ENCODE measurements at regions not wholly inside any gene's neighbourhood (a gene's known extent, or its start where the extent isn't known, plus 50 kb on each side); places are given as distances from the start of the nearest gene placed in this dataset.

DNA sequence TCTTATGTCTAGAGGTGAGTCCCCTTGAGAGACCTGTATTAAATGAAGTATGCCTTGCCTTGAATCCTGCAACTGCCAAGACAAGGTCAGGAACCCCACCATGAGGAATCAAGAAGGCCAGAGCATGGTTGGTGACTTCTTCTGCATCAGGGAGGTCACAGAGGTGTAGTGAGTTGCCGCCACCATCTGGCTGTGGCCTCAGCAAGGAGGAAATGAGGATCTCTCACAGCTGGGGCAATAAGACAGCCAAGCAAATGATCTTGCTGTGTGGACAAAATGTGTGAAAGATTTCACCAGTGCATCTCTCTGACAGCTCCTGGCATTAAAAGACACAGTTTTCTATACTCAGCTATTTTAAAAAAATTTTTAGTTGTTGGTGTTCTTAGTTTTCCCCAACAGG is 611.0 kb downstream of the DOK5 start:
- intact Hi-C loops (cut with micrococcal nuclease; ENCODE audit: unreplicated experiment): no loop called here

More for the DNA sequence above, 611.0 kb downstream of the DOK5 start:
- Histone ChIP-seq H3K9ac (ENCODE audit: control insufficient read depth, insufficient read depth, low read length) (no peak overlapping the region), H3K9me3 (replicated peaks; ENCODE audit: control insufficient read depth, insufficient read depth, low read length) (no peaks in the 10 kb centered on the region), H3K4me3 (no peak overlapping the region), H3K79me2 (ENCODE audit: control insufficient read depth, insufficient read depth, low read length) (no peaks in the 10 kb centered on the region), H3K27me3 (replicated peaks in 1 of 2; ENCODE audit: control insufficient read depth in 2 of 2, insufficient read depth in 2 of 2, low read length in 1 of 2) (no peaks in the 10 kb centered on the region), H3K4me2 (ENCODE audit: control insufficient read depth, insufficient read depth) (no peak overlapping the region), H4K20me1 (ENCODE audit: control insufficient read depth, insufficient read depth) (no peaks in the 10 kb centered on the region), H3K27ac (ENCODE audit: control insufficient read depth, insufficient read depth) (no peak overlapping the region), H3K36me3 (ENCODE audit: control insufficient read depth in 2 of 2, insufficient read depth in 2 of 2, low read length in 1 of 2) (no peaks in the 10 kb centered on the region), H3K4me1 (ENCODE audit: control insufficient read depth, insufficient read depth, low read length) (no peaks in the 10 kb centered on the region), H2AFZ (ENCODE audit: control insufficient read depth, low read depth, low read length) (no peak overlapping the region)
- FAIRE-seq (no peak), ATAC-seq (no peak), DNase-seq (ENCODE audit: low read depth, low spot score) (no peak)
- in situ Hi-C loops (cut with MboI): no loop called here
- WGBS (ENCODE audit: insufficient coverage, insufficient replicate concordance, low lambda C conversion rate, missing lambda C conversion rate): 0% methylated on average over 1 of the region's 1 CpG
- ChIA-PET POLR2A (no interaction called here), CTCF (interaction anchor here (0.8 to 1.1 kb wide), 4 partner anchors 28 to 105 kb away, joined by 3 to 4 read pairs (median 3); no protein-coding TSS in a partner anchor), RAD21 (ENCODE audit: unreplicated experiment) (interaction anchor here (1.1 to 1.6 kb wide), 3 partner anchors 12 to 166 kb away, joined by 3 to 6 read pairs (median 4); no protein-coding TSS in a partner anchor), SMC1A (ENCODE audit: uncharacterized antibody, unreplicated experiment) (interaction anchor here (0.9 to 1.4 kb wide), 3 partner anchors 13 to 106 kb away, joined by 3 to 5 read pairs (median 3); no protein-coding TSS in a partner anchor)
- BruUV-seq (replicated peaks): no TSS peak
- TF ChIP-seq, protein P1, sequence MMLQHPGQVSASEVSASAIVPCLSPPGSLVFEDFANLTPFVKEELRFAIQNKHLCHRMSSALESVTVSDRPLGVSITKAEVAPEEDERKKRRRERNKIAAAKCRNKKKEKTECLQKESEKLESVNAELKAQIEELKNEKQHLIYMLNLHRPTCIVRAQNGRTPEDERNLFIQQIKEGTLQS (IDR thresholded peaks at IDR 0.05; ENCODE audit: borderline replicate concordance, extremely low read depth, low read depth, low read length): no peak
- TF ChIP-seq ASH2L (IDR thresholded peaks at IDR 0.05; ENCODE audit: borderline replicate concordance, low read depth) (no peak), FOXM1 (IDR thresholded peaks at IDR 0.05; ENCODE audit: low read depth, low read length) (no peak), ETV6 (conservative IDR thresholded peaks at IDR 0.05 in 1 of 2, IDR thresholded peaks at IDR 0.05 in 1 of 2; ENCODE audit: borderline replicate concordance in 1 of 2, low read depth in 1 of 2) (no peak), MTA2 (IDR thresholded peaks at IDR 0.05; ENCODE audit: low read depth) (no peak), CHD1 (IDR thresholded peaks at IDR 0.05; ENCODE audit: low read depth, low read length) (no peak), SMARCA5 (IDR thresholded peaks at IDR 0.05) (no peak), ZNF384 (IDR thresholded peaks at IDR 0.05; ENCODE audit: borderline replicate concordance, low read depth, low read length) (no peak), JUND (IDR thresholded peaks at IDR 0.05; ENCODE audit: low read depth, low read length) (no peak), RUNX3 (IDR thresholded peaks at IDR 0.05; ENCODE audit: low read length) (no peak)
- TF ChIP-seq, protein P2, sequence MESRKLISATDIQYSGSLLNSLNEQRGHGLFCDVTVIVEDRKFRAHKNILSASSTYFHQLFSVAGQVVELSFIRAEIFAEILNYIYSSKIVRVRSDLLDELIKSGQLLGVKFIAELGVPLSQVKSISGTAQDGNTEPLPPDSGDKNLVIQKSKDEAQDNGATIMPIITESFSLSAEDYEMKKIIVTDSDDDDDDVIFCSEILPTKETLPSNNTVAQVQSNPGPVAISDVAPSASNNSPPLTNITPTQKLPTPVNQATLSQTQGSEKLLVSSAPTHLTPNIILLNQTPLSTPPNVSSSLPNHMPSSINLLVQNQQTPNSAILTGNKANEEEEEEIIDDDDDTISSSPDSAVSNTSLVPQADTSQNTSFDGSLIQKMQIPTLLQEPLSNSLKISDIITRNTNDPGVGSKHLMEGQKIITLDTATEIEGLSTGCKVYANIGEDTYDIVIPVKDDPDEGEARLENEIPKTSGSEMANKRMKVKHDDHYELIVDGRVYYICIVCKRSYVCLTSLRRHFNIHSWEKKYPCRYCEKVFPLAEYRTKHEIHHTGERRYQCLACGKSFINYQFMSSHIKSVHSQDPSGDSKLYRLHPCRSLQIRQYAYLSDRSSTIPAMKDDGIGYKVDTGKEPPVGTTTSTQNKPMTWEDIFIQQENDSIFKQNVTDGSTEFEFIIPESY (IDR thresholded peaks at IDR 0.05): no peak
- TF ChIP-seq, protein P3, sequence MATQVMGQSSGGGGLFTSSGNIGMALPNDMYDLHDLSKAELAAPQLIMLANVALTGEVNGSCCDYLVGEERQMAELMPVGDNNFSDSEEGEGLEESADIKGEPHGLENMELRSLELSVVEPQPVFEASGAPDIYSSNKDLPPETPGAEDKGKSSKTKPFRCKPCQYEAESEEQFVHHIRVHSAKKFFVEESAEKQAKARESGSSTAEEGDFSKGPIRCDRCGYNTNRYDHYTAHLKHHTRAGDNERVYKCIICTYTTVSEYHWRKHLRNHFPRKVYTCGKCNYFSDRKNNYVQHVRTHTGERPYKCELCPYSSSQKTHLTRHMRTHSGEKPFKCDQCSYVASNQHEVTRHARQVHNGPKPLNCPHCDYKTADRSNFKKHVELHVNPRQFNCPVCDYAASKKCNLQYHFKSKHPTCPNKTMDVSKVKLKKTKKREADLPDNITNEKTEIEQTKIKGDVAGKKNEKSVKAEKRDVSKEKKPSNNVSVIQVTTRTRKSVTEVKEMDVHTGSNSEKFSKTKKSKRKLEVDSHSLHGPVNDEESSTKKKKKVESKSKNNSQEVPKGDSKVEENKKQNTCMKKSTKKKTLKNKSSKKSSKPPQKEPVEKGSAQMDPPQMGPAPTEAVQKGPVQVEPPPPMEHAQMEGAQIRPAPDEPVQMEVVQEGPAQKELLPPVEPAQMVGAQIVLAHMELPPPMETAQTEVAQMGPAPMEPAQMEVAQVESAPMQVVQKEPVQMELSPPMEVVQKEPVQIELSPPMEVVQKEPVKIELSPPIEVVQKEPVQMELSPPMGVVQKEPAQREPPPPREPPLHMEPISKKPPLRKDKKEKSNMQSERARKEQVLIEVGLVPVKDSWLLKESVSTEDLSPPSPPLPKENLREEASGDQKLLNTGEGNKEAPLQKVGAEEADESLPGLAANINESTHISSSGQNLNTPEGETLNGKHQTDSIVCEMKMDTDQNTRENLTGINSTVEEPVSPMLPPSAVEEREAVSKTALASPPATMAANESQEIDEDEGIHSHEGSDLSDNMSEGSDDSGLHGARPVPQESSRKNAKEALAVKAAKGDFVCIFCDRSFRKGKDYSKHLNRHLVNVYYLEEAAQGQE (IDR thresholded peaks at IDR 0.05; ENCODE audit: low read depth, low read length): no peak
- TF ChIP-seq, protein P4, sequence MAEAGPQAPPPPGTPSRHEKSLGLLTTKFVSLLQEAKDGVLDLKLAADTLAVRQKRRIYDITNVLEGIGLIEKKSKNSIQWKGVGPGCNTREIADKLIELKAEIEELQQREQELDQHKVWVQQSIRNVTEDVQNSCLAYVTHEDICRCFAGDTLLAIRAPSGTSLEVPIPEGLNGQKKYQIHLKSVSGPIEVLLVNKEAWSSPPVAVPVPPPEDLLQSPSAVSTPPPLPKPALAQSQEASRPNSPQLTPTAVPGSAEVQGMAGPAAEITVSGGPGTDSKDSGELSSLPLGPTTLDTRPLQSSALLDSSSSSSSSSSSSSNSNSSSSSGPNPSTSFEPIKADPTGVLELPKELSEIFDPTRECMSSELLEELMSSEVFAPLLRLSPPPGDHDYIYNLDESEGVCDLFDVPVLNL (IDR thresholded peaks at IDR 0.05; ENCODE audit: low read depth, low read length): no peak

Measured in GM12878 (cell line).